Fibroblast of mammary gland (primary cell): ENCODE measurements at regions not wholly inside any gene's neighbourhood (a gene's known extent, or its start where the extent isn't known, plus 50 kb on each side); places are given as distances from the start of the nearest gene placed in this dataset.

Source experiments
- DNase-seq: peaks from one replicate; pipeline ENCODE4 v3.0.0-alpha.2; 2010; ENCODE audit warnings: low read depth
- H3K4me3 ChIP-seq: 2 replicates; pipeline ENCODE4 v1.5.1; 2011; ENCODE audit warnings: low read depth, mild to moderate bottlenecking, low read length, moderate library complexity; ENCODE audit not compliant: control insufficient read depth
- TF ChIP-seq, protein P1 (sequence below): conservative IDR thresholded peaks from 2 replicates; pipeline ENCODE4 v1.5.1; 2011; ENCODE audit warnings: low read depth, low read length, inconsistent platforms; ENCODE audit not compliant: control insufficient read depth, insufficient read depth

DNA sequence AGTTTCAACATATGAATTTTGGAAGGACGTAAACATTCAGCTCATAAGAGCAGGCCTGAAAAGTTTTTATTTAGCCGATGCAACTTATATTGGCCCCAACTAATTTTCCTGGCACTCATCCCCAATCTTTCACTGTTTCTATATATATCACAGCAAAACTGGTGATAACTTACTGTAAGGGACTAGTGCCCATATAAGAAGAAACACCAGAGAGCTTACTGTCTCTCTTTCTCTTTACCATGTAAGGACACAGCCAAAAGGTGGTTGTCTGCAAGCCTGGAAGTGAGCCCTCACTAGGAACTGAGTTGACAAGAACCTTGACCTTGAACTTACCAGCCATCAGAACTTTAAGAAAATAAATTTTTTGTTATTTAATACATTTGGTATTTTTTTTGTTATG lies 807.4 kb upstream of the CITED2 start:
- no peak for DNase-seq
- H3K4me3 ChIP-seq: no peak overlapping the region
- TF ChIP-seq, protein P1, sequence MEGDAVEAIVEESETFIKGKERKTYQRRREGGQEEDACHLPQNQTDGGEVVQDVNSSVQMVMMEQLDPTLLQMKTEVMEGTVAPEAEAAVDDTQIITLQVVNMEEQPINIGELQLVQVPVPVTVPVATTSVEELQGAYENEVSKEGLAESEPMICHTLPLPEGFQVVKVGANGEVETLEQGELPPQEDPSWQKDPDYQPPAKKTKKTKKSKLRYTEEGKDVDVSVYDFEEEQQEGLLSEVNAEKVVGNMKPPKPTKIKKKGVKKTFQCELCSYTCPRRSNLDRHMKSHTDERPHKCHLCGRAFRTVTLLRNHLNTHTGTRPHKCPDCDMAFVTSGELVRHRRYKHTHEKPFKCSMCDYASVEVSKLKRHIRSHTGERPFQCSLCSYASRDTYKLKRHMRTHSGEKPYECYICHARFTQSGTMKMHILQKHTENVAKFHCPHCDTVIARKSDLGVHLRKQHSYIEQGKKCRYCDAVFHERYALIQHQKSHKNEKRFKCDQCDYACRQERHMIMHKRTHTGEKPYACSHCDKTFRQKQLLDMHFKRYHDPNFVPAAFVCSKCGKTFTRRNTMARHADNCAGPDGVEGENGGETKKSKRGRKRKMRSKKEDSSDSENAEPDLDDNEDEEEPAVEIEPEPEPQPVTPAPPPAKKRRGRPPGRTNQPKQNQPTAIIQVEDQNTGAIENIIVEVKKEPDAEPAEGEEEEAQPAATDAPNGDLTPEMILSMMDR: no peak

DNA sequence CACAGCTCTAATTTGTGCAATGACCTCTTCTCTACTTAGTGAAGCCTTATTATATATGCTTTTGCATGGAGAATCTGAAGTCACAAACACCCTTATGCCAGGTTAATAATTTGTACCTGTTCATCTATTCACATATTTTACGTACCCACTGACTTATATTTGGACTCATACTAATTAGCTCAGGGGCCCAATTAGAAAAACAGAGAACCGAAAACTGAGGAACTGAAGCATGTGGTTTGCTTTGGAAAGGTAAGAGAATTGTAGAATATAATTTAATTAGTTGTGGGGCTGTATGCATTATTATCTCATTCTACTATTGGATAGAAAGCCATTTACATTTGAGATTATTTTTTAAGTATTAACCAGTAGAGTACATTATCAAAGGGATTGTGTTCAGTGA lies 805.9 kb upstream of the CITED2 start:
- TF ChIP-seq, protein P1: no peak
- DNase-seq: no peak
- H3K4me3 ChIP-seq: no peak overlapping the region

DNA sequence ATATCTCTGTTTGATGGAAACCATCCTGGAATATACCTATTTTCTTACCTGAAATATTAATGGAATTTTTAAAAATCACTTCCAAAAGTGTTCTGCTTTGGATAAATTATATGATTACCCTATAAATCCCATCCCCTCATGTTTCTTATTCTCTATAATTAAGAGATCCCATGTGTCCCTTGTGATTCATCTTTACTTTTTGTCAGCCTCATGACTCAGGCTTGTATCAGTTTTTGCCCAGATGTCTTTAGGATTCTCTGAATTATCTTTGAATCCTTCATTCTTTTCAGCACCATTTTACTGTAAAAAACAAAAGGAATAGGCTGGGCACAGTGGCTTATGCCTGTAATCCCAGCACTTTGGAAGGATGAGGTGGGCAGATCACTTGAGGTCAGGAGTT lies 804.5 kb upstream of the CITED2 start:
- TF ChIP-seq, protein P1: no peak
- peak; percentile 94 for DNase-seq
- no peak overlapping the region for H3K4me3 ChIP-seq

DNA sequence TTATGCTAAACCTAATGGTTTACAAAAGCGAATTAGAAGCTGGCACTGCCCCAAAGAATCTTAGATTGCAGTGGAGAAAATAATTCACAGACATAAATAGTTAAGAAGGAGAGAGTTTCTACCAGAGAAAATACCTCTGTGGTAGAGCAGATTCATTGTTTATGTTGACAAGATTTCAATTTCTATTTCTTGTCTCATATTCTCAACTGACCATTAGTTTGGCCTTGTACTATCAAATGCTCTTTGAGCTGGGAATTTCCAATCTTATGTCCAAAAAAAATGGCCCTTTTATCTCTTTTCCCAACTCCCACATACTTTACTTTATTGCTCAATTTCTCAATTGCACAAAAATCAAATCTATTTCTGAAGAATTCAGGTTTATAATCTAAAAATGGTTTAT lies 804.1 kb upstream of the CITED2 start:
- TF ChIP-seq, protein P1: no peak

DNA sequence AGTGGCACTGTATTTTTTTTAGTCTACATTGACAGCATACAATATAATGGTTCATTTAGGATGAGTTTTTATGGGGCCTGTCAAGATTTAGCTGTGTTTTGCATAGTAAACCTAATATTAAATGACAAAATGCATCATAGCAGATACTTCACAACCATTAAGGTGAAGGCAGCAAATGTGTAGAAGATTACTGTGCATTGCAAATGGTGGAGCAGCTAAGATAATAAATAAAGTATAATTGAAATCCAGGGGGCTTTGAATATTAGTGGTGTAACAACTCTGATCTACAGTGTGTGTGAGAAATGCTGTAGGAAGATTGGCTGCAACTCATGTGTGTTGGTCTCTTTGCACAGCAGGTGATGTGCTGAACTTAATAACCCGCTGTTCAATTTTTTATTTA lies 801.9 kb upstream of the CITED2 start:
- TF ChIP-seq, protein P1: no peak
- DNase-seq: no peak
- H3K4me3 ChIP-seq: no peak overlapping the region

More for the DNA sequence above, 804.1 kb upstream of the CITED2 start:
- peak; percentile 80 for DNase-seq
- H3K4me3 ChIP-seq: no peak overlapping the region

DNA sequence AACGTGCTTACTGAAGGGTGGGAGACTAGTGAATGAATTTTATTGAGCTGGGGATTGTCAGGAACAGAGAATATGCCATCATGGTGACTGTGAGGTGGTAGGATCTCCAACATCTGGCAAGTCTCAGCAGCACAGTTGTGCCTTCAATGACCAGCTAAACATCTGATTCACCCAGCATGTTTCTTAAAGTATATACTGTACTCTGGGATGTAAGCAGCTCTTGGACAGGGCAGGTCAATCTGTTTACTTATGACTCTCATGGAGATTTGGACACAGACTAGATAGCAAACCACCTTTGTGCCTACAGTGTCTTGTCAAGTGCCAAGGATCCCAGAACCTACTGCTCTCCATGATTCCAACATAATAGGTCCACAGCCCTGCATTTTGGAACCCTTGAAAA lies 801.0 kb upstream of the CITED2 start:
- no peak overlapping the region for H3K4me3 ChIP-seq
- DNase-seq: peak; percentile 34
- TF ChIP-seq, protein P1: no peak

DNA sequence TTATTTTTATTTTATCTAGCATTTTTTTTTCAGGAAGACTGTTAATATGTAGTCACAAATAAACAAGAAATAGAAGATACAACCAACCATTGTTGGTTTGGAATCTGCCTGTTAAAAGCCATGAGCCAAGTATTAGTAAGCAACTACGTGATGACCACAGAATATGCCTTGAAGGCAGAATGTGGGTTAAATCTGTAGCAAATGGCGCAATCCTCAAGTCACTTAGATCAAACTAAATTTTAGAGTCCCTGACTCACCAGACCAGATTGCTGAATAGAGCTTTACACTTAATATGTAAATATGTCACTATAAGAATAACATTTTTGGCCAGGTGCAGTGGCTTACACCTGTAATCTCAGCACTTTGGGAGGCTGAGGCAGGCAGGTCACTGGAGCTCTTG lies 800.1 kb upstream of the CITED2 start:
- TF ChIP-seq, protein P1: no peak
- peak; percentile 99 for DNase-seq
- H3K4me3 ChIP-seq: no peak overlapping the region
